HepG2 (cell line): ENCODE measurements at regions not wholly inside any gene's neighbourhood (a gene's known extent, or its start where the extent isn't known, plus 50 kb on each side); places are given as distances from the start of the nearest gene placed in this dataset.

ENCODE experiments used
- DMTF1 ChIP-seq: sonication (generic); formaldehyde crosslinking; IDR thresholded peaks from 2 replicates; pipeline ENCODE4 v1.4.0; 2020; ENCODE audit warnings: mild to moderate bottlenecking, missing genetic modification reagents
- MAX ChIP-seq: IDR thresholded peaks from 2 replicates; pipeline ENCODE4 v1.6.1; 2012; ENCODE audit warnings: inconsistent platforms
- ZBTB40 ChIP-seq, 2 experiments: fragments of 450-650 bp in 1 of 2; sonication (generic) in 1 of 2; formaldehyde crosslinking in 1 of 2; IDR thresholded peaks; 2 replicates each; pipeline versions ENCODE4 v1.6.1 to v1.8.0; 2016 to 2022; ENCODE audit warnings: antibody characterized with exemption in 1 of 2, mild to moderate bottlenecking in 1 of 2, missing genetic modification reagents in 1 of 2
- ZFY ChIP-seq: sonication (generic); formaldehyde crosslinking; IDR thresholded peaks from 2 replicates; pipeline ENCODE4 v1.4.0; 2020; ENCODE audit warnings: missing genetic modification reagents
- TF ChIP-seq, protein P1 (sequence below): sonication (generic); formaldehyde crosslinking; IDR thresholded peaks from 2 replicates; pipeline ENCODE4 v1.4.0; 2020; ENCODE audit warnings: missing genetic modification reagents
- TF ChIP-seq, protein P2 (sequence below): sonication (generic); formaldehyde crosslinking; IDR thresholded peaks from 2 replicates; pipeline ENCODE4 v1.8.0; 2022; ENCODE audit warnings: mild to moderate bottlenecking, missing genetic modification reagents, moderate library complexity

- no peak for TF ChIP-seq ZBTB40 (IDR thresholded peaks at IDR 0.05)
- TF ChIP-seq ZBTB40 (CRISPR knock-in tag; IDR thresholded peaks at IDR 0.05): no peak
- no peak for TF ChIP-seq ZFY (CRISPR knock-in tag)
- TF ChIP-seq MAX: no peak
- TF ChIP-seq DMTF1 (CRISPR knock-in tag): no peak
- TF ChIP-seq, protein P1, sequence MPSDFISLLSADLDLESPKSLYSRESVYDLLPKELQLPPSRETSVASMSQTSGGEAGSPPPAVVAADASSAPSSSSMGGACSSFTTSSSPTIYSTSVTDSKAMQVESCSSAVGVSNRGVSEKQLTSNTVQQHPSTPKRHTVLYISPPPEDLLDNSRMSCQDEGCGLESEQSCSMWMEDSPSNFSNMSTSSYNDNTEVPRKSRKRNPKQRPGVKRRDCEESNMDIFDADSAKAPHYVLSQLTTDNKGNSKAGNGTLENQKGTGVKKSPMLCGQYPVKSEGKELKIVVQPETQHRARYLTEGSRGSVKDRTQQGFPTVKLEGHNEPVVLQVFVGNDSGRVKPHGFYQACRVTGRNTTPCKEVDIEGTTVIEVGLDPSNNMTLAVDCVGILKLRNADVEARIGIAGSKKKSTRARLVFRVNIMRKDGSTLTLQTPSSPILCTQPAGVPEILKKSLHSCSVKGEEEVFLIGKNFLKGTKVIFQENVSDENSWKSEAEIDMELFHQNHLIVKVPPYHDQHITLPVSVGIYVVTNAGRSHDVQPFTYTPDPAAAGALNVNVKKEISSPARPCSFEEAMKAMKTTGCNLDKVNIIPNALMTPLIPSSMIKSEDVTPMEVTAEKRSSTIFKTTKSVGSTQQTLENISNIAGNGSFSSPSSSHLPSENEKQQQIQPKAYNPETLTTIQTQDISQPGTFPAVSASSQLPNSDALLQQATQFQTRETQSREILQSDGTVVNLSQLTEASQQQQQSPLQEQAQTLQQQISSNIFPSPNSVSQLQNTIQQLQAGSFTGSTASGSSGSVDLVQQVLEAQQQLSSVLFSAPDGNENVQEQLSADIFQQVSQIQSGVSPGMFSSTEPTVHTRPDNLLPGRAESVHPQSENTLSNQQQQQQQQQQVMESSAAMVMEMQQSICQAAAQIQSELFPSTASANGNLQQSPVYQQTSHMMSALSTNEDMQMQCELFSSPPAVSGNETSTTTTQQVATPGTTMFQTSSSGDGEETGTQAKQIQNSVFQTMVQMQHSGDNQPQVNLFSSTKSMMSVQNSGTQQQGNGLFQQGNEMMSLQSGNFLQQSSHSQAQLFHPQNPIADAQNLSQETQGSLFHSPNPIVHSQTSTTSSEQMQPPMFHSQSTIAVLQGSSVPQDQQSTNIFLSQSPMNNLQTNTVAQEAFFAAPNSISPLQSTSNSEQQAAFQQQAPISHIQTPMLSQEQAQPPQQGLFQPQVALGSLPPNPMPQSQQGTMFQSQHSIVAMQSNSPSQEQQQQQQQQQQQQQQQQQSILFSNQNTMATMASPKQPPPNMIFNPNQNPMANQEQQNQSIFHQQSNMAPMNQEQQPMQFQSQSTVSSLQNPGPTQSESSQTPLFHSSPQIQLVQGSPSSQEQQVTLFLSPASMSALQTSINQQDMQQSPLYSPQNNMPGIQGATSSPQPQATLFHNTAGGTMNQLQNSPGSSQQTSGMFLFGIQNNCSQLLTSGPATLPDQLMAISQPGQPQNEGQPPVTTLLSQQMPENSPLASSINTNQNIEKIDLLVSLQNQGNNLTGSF (CRISPR knock-in tag): no peak
- TF ChIP-seq, protein P2, sequence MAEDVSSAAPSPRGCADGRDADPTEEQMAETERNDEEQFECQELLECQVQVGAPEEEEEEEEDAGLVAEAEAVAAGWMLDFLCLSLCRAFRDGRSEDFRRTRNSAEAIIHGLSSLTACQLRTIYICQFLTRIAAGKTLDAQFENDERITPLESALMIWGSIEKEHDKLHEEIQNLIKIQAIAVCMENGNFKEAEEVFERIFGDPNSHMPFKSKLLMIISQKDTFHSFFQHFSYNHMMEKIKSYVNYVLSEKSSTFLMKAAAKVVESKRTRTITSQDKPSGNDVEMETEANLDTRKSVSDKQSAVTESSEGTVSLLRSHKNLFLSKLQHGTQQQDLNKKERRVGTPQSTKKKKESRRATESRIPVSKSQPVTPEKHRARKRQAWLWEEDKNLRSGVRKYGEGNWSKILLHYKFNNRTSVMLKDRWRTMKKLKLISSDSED (CRISPR knock-in tag): no peak
Observed at GRCh38 chr13:67645874-67646467, 415.8 kb upstream of the PCDH9 start (continued).
